ENCODE measurements at regions not wholly inside any gene's neighbourhood (a gene's known extent, or its start where the extent isn't known, plus 50 kb on each side); places are given as distances from the start of the nearest gene placed in this dataset.

- TF ChIP-seq CTCF (IDR thresholded peaks at IDR 0.05) (no peak), POLR2A (IDR thresholded peaks at IDR 0.05) (no peak)
Observed at GRCh38 chr2:204218040-204218439, 281.5 kb downstream of the ICOS start.
